H54 (cell line): ENCODE measurements at regions not wholly inside any gene's neighbourhood (a gene's known extent, or its start where the extent isn't known, plus 50 kb on each side); places are given as distances from the start of the nearest gene placed in this dataset.

Experiments used
- DNase-seq: peaks from one replicate; pipeline ENCODE4 v3.0.0; 2011; ENCODE audit warnings: low spot score, mixed read lengths; ENCODE audit not compliant: insufficient read length
- FAIRE-seq: peaks from 3 replicates; lab custom pipeline; 2011; peaks lifted over from hg19 to GRCh38; lab: Jason Lieb, UNC
- POLR2A ChIP-seq: IDR thresholded peaks from 2 replicates; pipeline ENCODE4 v1.6.1; 2011; ENCODE audit warnings: low read depth, mild to moderate bottlenecking, low read length

DNA sequence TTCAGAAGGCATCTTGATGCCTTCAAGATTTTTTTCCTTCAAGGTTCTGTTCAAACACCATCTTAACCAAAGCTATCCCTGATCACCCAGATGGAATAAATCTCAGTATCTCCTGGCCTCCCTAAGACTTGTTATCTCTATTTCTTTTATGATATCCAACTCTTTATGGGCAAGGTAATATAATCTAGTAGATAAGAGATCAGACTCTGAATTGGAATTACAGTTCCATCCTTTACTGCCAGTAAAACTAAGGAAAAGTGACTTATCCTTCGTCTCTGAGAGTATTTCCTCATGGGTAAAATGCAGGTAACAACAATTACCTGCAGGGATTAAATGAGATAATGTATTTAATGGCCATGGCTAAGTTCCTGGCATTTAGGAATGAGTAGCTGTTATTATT lies 445.0 kb upstream of the DAB1 start:
- FAIRE-seq, result no peak
- no peak for DNase-seq
- no peak for TF ChIP-seq POLR2A

DNA sequence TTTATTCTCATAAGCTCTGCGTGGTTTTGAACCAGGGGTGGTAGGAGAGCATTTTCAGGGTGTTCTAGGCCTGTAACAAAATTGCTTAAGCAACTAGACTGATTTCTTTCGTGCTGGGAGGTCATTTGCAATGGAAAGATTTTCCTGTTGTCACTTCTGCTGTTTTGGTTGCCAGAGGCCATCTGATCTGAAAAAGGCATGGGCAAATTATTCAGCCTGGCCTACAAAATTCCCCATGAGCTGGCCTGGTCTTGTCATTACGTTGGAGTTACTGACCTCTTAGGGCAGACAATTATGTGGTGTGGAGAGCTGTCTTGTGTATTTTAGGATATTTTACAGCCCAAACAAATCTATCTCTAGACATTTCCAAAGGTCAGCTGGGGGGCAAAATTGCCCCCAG lies 444.4 kb upstream of the DAB1 start:
- no peak for TF ChIP-seq POLR2A
- DNase-seq (no peak), FAIRE-seq (no peak)

DNA sequence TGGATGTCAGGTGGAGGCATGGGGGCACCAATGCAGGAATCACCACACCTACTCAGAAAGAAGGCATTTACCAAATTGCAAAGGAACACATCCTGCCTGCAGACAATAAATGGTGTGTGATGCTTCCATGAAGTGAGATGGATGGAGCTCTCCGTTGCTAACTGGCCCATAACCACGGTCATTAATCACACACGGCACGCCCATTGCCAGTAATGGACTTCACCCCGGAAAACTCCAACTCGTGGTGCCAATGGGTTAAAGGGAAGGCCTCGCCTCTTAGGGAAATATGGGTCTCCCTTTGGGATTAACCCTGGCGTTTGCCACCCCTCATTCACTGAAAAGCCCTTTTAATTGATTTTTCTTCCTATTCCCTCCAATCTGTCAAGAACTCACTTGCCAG lies 443.1 kb upstream of the DAB1 start:
- FAIRE-seq (no peak), DNase-seq (no peak)
- TF ChIP-seq POLR2A, result no peak

DNA sequence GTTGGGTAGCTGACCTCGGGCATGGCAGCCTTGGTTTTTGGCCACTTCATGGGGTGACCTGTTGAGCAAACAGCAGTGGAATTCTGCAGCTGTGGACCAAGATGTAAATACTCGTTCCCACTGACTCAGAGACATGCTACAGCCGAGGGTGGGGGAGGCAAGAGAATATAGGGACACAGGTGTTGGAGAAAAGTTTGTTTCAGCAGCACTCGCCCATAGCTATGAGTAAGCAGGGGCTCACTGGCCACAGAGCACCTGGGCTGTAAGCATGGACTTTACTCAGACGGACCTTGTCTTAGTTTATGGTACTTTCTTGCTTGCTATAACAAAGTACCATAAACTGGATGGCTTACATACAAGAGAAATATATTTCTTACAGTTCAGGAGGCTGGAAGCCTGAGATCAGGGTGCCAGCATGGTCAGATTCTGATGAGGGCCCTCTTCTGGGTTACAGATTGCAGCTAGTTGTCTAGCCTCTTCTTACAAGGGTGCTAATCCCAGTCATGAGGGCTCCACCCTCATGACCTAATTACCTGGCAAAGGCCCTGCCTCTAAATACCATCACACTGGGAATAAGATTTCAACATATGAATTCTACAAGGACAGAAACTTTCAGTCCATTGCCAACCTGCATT lies 437.2 kb upstream of the DAB1 start:
- no peak for TF ChIP-seq POLR2A
- no peak for FAIRE-seq

DNA sequence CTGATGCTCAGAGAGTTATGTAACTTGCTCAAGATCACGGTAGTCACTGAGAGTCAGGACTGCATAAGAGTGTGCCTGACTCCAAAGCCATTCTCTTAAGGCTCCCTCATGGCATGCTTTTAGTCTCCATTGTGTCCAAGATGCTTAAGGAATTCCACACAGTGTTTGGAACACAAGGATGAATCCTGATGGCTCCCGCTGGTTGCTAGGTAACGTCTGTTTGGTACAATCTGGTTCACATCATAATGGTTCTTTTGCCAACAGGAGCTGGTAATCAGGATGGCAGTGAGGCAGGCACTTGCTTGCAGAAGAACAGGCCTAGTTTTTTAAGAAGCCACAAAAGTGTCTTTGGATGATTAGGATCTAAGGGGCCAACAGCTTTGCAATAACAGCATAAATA lies 436.5 kb upstream of the DAB1 start:
- TF ChIP-seq POLR2A, result no peak
- no peak for DNase-seq
- no peak for FAIRE-seq

More for the DNA sequence above, 437.2 kb upstream of the DAB1 start:
- no peak for DNase-seq

DNA sequence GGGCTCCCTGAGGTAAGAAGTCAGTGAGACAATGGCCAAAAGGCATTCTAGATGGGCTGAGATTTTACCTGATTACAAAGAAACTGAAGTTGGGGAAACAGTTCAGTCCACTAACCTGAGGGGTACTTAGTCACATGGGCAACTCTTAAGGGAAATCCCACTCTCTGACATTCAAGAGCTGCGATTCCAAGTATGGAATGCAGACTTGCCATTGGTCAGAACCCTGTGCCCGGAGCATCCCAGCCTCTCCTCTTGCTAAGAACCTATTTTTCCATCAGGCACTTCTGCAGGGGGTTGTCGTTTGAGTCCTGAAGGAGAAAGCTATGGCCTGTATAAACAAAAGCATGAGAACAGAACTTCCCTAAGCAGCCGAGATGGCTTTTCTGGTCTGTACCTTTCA lies 434.9 kb upstream of the DAB1 start:
- DNase-seq (no peak), FAIRE-seq (no peak)
- TF ChIP-seq POLR2A, result no peak

DNA sequence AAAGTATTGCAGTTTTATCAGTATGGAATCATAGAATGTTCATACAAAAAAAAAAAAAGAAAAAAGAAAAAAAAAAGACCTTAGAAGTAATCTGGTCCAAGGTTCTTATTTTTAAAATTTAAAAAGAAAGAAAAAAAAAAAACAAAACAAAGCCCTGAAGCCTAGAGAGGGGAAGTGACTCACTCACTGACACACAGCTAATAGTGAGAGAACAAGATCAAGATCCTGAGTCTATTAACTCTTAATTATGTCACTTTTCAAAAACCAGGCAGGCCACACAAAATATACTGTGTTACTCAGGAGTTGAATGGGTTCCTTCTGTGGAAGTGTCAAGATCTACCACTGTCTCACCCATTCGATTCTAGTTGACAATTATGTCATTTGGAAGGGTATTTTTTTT lies 433.9 kb upstream of the DAB1 start:
- FAIRE-seq (no peak), DNase-seq (no peak)
- no peak for TF ChIP-seq POLR2A

DNA sequence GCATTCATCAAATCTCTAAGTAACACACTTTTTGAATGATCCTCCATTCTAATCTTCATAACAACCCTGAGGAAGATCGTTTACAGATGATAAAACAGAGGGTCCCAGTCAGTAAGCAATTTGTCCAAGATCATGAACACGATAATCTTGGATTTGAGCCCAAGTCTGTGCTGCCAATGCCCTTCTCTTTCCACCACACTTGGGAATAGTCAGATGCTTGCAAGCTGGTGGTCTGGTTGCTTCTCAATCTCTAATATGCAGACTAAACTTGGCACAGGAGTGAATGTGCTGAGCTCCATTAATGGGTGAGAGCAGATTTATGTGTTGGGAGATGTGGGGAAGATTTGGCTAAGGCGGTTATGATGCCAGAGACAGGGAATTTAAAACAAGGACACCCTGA lies 430.6 kb upstream of the DAB1 start:
- no peak for DNase-seq
- TF ChIP-seq POLR2A, result no peak
- no peak for FAIRE-seq

DNA sequence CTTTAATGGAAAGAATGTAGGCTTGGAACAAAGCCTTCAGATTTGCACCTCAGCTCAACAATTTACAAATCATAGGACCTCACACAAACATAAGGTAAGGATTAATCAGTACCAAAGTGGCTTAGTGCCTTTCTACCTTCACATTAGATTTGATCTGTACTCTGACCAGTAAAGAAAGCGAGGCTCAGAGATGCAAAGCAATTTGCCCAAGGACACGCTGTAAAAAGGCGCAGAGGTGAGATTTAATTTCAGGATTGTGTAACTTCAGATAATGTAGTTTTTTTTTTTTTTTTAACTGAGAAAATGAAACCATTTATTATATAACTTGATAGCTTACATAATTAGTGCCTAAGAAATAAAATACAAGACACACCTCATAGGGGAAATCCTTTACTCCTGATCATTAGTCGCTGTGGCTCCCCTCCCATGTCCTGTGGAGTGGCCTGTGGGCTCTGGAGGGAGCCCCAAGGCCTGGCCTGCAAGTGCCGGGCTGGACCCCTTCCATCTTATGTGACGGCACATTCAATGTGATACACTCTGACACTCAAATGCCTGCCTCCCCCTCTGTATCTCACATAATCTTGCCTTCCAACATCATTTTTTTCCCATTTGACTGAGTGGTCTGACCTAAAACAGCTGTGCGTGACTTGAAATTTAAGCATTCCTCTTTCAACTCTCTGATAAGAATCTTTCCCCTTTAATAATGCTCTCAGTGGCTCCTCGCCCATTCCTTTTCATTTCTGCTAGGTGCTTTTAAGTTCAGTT lies 426.5 kb upstream of the DAB1 start:
- TF ChIP-seq POLR2A, result no peak
- DNase-seq (no peak), FAIRE-seq (no peak)

DNA sequence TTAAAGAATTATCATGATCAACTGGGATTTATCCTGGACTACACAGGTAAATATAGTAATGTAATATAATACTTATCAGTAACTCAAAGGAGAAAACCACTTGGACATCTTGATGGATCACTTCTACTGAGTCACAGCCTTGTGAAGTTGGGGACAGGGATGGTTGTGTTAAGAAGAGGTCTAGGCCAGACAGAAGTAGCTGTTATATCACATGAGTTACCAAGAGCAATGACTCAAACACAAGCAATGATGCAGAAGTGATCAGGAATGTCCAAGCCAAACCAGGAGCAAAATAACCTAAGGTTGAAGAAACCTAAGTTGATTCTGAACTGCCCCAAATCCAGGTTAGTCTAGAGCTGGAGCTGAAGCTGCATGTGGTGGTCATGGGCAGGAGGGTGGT lies 424.5 kb upstream of the DAB1 start:
- FAIRE-seq (no peak), DNase-seq (no peak)
- TF ChIP-seq POLR2A, result no peak

DNA sequence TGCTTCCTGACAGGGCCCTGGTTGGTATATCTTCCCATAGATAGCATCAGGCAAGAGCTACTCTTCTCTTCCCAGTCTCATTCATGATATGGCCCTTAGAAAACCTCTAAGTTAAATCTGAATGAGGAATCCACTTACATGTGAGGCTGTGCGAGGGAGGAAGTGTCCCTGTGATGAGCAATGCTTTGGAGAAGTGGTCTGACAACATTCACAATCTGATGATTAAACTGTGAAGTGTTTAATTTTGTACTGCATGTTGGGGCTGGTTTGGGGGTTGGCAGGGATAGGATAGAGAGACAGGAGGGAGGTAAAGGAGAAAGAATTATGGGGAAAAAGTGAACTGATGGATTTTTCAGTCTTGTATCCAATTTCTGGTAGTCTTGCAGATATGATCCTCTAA lies 421.2 kb upstream of the DAB1 start:
- no peak for TF ChIP-seq POLR2A
- DNase-seq (no peak), FAIRE-seq (no peak)

DNA sequence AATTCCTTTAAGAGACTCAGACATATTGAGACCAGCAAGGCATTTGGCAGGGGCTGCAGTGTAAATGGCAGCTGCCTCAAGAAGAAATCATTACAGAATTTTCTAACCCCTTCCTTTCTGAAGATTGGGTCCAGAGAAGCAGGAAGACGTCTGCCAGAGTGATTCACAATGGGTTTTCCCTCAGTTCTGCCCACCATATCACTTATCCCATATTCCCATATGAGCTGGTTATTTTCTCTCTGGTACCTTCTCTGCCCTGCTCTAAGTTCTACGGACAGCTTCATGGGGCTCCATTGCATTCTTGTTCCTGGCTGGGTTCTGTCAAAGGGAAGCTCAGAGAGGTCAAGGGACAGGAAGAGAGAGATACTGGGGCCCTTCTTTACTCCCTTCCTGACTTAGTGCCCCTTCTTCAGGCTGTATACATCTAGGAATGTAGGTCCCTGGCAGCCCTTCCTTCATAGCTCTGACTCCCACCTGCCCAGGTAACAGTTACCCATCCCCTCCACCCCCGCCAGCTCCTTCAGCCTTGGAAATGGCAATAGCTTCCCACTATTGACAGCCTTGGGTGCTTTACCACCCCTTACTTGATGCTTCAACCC lies 420.6 kb upstream of the DAB1 start:
- no peak for TF ChIP-seq POLR2A
- DNase-seq, result no peak
- no peak for FAIRE-seq

DNA sequence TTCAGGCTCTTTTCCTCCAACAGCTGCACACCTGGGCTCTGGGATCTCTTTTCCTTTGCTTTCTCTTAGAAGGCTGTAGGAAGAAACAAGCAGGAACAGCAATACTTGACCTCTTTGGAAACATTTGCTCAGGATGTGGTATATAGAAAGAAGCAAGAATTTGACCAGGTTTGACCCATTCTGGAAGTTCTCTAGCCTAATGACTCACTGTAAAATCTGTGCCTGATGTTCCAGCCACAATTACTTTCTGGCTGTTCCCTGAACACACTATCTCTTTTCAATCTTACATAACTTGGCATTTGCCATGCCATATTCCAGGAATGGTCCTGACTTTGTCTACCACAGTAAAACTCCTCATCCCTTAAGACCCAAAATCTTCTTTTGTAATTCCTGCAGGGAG lies 419.9 kb upstream of the DAB1 start:
- FAIRE-seq, result no peak
- DNase-seq, result no peak
- no peak for TF ChIP-seq POLR2A

DNA sequence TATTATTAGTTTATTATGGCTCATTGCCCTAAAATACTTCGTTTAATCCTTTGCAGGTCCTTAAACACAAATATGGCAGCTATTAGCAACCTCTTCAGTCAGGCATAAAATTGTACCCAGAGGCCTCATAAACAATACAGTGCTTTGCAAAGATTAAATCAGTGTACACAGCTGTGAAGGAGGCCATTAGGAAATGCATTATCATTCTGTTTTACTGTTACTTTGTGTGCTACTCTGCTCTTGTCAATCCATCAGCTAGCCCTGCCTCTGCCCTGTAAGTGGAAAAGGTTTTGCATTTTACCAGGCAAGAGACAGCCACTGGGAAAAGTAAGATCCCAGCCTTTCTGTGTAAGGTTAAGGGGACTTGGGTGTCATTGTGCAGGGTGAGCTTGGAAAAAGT lies 415.7 kb upstream of the DAB1 start:
- TF ChIP-seq POLR2A, result no peak
- FAIRE-seq, result no peak
- no peak for DNase-seq

DNA sequence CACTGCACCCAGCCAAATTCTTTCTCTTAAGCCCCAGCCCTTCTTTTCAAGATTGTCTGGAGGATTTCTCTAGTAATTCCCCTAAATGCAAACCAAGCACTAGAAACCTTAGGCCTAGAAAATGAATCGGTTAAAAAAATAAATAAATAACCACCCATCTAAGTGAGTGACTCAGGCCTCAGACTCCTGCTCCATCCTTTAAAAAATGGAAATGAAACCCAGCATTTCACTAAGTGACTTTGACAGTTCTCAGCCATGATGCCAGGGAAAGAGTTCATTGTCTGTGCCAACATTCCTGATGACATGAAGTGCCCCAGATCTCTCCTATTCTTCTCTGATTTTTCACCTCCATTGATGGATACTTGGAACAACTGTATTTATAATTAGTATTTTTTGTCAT lies 415.2 kb upstream of the DAB1 start:
- no peak for FAIRE-seq
- DNase-seq, result no peak
- TF ChIP-seq POLR2A, result no peak

DNA sequence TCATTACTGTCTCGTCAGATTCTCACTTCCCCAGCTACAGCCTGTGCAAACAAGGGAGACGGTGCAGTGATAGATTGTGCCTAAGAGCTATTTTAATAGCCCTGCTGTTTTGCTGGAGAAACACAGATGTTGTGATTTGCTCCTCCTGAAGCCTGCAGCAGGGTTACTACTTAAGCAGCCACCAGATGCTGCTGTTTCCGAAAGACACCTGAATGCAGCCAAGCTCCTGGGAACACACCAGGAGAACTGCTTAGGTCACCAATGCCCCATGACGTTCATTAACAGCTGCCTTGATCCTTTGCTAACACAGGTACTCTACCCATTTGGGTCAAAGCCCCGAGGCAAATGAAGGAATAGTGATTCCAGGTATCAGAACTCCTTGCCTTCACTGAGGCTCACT lies 411.8 kb upstream of the DAB1 start:
- no peak for DNase-seq
- FAIRE-seq, result no peak
- no peak for TF ChIP-seq POLR2A
